GM12874 (cell line): ENCODE measurements at regions not wholly inside any gene's neighbourhood (a gene's known extent, or its start where the extent isn't known, plus 50 kb on each side); places are given as distances from the start of the nearest gene placed in this dataset.

Experiments used
- TF ChIP-seq, protein P1 (sequence below): IDR thresholded peaks from 2 replicates; pipeline ENCODE4 v1.5.1; 2011; ENCODE audit warnings: low read depth, mild to moderate bottlenecking, control low read depth, low read length, moderate library complexity; ENCODE audit not compliant: insufficient read depth

DNA sequence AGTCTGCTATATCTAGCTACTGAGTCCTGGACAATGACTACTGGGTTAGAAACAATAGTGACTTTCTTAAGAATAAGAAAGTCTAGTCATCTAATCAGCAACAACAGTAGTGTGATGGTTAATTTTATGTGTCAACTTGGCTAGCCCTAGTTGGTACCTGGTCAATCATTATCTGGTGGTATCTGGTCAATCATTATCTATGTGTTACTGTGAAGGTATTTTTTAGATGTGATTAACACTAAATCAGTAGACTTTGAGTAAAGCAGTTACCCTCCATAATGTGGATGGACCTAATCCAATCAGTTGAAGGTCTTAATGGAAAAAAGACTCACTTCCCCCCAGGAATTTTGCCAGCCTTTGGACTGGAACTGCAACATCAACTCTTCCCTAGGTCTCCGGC is 312.6 kb downstream of the SIPA1L2 start:
- TF ChIP-seq, protein P1, sequence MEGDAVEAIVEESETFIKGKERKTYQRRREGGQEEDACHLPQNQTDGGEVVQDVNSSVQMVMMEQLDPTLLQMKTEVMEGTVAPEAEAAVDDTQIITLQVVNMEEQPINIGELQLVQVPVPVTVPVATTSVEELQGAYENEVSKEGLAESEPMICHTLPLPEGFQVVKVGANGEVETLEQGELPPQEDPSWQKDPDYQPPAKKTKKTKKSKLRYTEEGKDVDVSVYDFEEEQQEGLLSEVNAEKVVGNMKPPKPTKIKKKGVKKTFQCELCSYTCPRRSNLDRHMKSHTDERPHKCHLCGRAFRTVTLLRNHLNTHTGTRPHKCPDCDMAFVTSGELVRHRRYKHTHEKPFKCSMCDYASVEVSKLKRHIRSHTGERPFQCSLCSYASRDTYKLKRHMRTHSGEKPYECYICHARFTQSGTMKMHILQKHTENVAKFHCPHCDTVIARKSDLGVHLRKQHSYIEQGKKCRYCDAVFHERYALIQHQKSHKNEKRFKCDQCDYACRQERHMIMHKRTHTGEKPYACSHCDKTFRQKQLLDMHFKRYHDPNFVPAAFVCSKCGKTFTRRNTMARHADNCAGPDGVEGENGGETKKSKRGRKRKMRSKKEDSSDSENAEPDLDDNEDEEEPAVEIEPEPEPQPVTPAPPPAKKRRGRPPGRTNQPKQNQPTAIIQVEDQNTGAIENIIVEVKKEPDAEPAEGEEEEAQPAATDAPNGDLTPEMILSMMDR, result no peak

DNA sequence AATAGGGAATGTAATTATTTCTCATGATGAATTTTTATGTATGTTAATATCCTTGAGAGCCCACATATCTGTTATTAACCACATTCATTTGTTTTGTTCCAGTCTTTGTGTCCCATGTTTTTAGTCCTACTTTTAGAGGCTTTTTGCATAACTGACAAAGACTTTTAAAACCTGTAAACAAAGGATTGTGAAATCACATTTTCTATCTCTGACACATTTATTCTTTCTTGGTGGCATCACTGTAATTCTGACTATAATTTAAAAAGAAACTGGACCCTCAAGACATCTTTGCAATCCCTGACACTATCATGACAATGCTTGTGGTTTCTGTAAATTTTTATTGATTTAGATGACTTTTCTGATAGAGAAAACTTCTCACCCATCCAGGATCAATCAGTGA is 313.1 kb downstream of the SIPA1L2 start:
- TF ChIP-seq, protein P1, result no peak

DNA sequence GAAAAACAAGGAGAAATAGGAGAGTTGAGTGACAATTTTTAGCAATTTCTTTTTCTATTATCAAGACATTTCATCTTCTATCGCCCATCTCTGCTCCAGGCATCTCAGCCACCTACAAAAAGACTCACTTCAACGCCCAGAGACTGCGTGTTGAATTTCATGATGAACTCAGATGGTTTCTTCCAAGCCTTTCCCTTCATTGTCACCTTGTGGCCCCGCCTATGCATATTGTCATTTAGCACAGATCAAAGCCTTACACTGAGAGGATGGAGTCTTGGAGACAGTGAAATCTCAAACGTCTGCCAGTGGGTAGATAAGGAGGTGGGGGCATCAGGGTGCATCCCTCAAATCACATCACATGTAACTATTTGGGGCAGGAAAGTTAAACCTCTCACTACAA is 319.4 kb downstream of the SIPA1L2 start:
- TF ChIP-seq, protein P1, result no peak

DNA sequence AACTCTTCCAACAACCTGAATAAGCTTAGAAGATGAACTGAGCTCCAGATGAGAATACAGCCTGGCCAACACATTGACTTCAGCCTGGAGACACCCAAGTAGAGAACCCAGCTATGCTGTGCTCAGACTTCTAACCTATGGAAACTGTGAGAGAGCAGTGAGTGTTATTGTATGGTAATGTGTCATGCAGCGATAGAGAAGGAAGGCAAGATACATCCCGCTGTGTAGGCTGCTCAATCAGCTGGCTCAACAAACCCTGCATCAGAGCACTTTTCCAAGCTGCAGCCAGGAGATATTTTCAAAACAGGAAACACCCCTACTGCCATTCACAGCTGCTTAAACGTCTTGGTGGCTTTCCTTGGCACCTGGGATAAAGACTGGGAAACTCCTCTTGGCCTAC is 321.3 kb downstream of the SIPA1L2 start:
- TF ChIP-seq, protein P1, result no peak

DNA sequence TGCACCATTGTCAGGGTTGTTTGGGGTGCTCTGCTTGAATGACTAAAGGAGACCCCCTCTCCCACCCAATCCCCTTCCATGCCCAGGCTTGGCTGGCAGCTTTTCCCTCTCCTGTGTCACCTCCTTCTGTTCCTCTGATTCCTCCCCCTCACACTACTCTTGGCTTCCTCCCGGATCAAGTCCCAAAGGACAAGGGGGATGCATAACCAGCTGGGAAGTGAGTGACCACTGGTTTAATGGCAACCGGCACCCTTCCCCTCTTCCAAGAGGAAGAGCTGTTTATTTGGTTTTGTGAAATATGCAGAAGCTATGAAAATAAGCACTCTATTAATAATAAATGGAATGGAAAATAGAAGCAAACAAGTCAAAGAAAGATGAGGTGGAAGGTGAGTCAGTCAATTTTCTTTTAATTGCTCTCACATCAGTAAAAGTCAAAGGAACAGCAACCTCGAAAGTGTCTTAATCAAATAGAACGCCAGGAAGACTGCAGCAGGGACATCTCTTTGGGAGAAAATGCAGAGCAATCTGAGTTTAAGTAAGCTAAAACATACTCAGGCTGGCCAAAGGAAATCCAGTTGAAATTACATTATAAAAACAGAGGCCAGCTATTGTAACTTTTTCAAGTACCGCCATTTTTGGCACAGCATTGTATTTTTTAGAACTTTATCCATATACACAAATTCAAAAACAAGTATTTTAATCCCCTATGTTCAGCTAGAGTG is 322.5 kb downstream of the SIPA1L2 start:
- TF ChIP-seq, protein P1, result no peak

DNA sequence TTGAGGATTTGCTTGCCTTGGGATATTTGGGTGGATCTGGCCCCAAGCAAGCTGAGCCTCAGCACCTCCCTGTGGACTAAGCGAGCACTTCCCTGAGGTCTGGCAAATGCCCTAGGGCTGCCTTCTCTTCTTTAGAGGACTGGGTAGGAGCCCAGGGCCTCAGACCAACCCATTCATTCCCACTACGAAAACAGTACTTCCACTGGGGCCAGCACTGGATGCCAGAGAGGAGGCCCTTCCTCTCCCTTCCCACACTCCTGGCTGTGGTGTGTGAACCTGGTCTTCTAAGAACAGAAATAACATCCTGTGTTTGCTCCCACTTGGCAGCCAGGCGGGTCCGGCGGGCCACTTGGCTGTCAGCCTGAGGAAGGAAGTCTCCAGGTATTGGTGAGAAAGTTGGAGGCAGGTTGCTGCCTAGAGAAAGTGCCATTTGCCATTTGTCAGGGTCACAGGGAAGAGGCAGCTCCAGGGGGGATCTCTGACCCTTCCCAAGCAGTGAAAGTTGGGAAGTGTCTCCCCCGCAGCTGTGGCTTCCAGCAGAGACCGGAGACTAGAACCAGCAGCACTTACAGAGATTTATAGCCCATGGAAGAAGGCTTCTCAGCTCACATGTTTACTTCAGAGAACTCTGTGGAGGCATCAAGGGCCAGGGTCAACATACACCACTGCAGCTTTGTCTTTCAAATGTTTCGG is 323.5 kb downstream of the SIPA1L2 start:
- TF ChIP-seq, protein P1, result no peak

DNA sequence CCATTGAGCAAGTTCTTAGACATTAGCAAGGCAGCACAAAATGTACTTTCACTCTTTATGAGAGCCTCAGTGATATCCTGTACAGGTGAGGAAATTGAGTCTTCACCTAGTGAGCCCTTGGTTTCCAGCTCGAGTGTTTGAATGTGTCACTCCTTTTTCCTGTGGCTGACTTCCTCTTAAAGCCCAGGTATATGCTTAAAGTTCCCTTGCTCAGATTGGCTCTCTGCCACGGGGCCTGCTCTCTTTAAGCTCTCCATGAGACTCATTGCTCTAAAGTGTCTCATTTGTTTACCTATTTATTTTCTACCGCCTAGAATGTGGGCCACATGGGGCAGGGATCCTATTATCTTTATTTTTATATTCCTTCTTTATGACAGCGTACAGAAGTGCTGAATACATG is 324.9 kb downstream of the SIPA1L2 start:
- TF ChIP-seq, protein P1, result no peak
